Stimulated activated CD4-positive, alpha-beta T cell treated with anti-CD3 and anti-CD28 coated beads, TNF-alpha, amount 100 ng/mL, for 4 hours (primary cell): ENCODE measurements at regions not wholly inside any gene's neighbourhood (a gene's known extent, or its start where the extent isn't known, plus 50 kb on each side); places are given as distances from the start of the nearest gene placed in this dataset.

Source experiments
- DNase-seq, 3 experiments: peaks; one replicate each; pipeline ENCODE4 v3.0.0-alpha.2; 2020; ENCODE audit warnings: low read depth in 3 of 3

DNA sequence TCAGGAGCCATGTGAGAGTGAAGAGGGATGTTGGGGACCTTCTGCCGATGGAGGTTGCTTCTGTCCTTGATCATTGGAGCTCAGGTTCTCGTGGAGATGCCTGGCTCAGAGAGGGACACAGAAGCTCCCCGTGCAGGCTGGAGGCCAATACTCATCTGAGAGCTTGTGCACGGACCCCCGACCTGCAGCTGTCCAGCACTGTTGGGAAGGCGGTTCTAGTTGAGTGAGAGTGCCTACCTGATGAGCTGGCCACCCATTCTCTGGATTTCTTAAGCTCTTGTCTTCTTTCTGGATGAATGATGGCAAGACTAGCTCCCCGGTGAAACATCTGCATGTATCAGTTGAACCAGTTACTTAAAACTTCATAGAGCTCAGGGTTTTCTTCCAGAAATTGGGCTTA, 247.6 kb upstream of the MKI67 start:
- DNase-seq = no peak

DNA sequence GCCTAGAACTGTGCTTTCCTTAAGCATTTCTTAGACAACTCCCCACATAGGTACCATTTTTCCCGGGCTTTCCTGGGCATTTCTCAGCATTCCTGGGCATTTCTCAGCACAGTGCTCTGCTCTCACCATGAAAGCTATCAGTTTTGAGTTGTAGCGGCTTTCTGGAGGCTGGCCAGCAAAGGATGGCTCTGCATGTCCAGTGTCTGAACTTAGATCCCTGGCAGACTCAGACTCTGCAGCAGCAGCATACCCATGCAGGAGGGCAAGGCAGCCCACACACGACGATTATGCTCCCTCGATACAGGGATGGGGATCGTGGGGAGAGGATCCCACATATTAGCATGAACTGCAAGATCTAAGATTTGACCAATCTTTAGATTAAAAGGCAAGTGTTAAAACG, 248.9 kb upstream of the MKI67 start:
- no peak for DNase-seq

DNA sequence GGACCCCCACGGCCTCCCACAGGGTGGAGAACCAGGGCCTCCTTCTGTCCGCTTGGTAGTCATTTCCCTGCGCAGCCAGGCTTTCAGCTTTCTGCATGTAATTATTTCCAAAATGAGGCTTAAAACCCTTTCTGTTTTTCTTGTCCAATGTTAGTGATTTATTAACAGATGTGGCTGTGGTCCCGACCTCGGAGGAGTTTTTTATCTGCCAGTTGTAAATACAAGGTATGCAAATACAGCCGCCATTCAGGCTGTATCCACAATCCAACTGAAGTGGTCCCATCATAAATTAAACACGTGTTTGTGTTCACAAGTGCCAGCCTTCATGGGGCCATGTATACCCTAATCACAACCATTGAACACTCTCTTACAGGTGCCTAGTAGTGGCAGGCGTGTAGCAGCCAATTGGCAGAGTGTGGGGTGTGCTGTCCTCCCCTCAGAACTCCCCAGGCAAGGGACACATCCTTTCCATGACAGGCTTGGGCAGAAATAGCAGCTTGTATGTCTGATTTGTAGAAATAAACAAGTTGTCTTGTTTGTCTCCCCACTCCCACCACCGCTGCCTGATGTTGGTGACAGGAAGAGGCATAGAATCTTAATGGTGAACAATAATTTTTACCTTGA, 251.3 kb upstream of the MKI67 start:
- no peak for DNase-seq

- DNase-seq = no peak
These were observed 251.8 kb upstream of the MKI67 start for GRCh38 chr10:128377988-128378387.

- no peak for DNase-seq
These were observed 254.7 kb upstream of the MKI67 start for GRCh38 chr10:128380946-128381345.

DNA sequence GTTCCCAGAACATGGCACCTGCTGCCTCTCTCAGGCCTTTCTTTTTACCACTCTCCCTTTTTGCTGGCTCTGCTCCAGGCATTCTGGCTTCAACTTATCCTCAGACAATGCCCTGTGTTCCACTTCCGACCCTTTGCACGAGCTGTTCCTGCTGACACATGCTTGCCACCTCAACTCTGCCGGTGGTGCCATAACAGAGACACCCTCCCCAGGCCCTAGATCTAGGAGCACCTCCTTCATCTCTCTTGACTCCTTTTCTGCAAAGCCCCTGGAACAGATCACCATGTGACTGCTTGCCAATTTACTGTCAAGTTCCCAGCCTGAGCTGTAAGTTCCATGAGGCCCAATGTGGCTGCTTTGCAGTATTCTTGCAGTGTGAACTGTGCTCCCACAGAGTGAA, 256.0 kb upstream of the MKI67 start:
- DNase-seq = no peak

- DNase-seq = no peak
These were observed 258.6 kb upstream of the MKI67 start for GRCh38 chr10:128384831-128385230.

DNA sequence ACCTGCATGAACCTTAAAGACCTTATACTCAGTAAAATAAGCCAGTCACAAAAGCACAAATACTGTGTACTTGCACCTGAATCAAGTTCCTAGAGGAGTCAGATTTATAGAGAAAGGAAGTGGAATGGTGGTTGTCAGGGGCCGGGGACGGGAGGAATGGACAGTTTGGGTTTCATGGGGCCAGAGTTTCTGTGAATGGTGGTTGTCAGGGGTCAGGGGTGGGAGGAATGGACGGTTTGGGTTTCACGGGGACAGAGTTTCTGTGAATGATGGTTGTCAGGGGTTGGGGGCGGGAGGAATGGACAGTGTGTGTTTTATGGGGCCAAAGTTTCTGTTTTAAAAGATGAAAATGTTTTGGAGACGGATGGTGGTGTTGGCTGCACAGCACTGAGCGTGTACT, 260.0 kb upstream of the MKI67 start:
- no peak for DNase-seq

DNA sequence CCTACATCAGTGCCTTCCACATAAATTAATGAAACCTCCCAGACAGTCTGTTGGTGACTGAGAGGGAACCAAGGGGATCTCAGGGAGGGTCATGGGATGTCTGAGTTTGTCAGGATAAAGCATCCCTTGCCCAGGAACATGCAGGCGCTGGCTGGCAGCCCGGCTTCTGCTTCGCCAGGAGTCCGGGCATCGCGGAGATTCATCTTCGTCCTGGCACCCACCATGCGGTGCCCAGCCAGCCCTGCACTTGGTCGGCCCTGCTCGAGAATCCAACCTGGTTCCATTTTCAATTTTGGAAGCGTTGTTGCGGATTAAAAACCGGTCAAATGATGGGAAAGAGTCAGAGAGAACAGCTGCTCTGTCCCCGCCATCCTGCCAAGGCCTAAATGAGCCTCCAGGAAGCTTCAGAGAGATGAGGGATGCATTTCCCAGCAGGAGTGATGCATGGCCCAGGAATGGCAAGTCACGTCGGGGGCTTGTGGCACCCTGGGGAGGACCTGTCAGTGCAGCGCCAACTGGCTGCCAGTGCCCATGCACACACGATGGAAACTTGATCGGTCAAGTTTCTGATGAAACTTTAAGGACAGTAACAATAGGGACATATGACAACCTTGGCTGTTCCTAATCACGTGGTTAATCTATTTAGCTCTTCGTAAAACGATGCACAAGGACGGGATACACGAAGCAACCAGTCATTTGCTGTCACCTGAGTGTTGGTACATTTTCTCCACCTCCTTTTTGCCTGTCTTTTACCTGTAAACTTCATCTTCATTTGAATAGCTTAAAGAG, 260.8 kb upstream of the MKI67 start:
- DNase-seq = no peak

DNA sequence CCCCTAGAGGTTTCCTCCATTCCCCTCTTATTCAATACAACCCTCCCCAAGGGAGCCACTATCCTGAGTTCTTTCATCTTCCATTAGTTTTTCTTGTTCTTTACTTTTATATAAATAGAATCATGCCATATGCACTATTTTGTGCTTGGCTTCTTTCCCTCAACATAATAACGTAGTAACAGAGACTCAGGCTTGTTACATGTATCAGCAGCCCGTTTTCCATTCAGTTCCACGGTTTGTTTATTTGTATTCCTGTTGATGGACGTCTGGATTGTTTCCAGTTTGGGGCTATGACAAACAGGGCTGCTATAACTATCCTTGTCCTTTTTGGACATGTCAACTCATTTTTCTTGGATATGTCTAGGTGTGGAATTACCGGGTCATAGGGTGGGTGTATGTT, 264.4 kb upstream of the MKI67 start:
- DNase-seq = no peak

DNA sequence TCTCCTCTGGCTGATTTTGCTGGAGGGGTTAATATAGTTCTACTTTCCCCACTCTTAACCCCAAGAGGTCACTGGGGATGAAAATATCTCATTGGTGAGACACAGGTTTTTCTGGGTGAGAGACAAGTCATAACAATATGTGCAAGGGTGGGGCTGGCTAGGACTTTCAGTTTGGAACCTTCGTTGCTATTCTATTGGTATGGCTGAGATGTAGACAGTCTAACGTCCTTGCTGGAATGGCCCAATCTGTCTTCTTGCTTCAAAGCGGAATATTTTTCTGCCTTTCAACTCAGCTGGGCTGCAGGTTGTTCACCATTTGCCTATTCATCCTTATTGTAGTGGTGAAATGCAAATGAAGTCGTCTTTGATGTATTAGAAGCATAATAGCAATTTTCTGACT, 267.3 kb upstream of the MKI67 start:
- no peak for DNase-seq

DNA sequence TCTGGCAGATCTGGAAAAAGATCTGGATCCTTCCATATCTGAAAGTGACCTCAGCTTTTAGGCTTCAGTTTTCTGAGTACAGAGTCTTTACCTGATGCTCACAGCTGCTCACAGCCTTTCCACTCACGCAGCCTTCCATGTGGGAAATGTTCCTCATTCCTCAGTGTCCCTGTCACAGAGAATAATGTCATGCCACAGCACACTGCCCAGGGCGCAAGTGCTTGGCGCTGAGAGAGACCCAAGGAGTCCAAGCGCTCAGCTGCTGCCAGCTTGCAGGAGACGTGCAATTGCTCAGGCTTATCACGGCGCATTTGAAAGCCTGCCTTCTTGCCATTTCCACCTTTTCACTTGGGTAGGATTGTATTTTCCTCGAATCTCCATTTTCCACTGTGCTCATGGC, 271.9 kb upstream of the MKI67 start:
- DNase-seq = no peak

- DNase-seq = no peak
These were observed 272.8 kb upstream of the MKI67 start for GRCh38 chr10:128398999-128399398.

GRCh38 chr10:128400564-128400963, 274.3 kb upstream of the MKI67 start:
- DNase-seq = no peak

DNA sequence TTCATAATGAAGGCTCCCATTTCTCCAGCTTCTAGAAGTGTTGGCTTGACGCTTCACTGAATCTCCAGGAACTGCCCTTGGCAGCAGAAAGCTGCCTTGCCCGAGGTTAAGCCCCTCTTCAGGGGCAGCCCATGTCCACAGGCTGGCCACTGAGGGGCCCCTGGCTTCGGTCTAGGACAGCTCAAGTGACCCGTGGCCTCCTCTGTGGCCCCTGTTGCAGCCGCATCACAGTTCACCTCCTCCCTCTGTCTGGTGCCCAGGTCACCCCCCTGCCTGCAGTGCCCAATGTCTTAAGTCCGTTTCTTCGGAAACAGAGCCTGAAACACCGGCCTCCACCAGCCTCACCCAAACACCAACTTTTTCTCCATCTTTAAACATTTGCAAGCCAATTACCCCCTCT, 279.2 kb upstream of the MKI67 start:
- no peak for DNase-seq

- no peak for DNase-seq
These were observed 285.4 kb upstream of the MKI67 start for GRCh38 chr10:128411643-128412042.

- DNase-seq = no peak
These were observed 288.3 kb upstream of the MKI67 start for GRCh38 chr10:128414568-128414967.

GRCh38 chr10:128416231-128416630, 290.0 kb upstream of the MKI67 start:
- no peak for DNase-seq

DNA sequence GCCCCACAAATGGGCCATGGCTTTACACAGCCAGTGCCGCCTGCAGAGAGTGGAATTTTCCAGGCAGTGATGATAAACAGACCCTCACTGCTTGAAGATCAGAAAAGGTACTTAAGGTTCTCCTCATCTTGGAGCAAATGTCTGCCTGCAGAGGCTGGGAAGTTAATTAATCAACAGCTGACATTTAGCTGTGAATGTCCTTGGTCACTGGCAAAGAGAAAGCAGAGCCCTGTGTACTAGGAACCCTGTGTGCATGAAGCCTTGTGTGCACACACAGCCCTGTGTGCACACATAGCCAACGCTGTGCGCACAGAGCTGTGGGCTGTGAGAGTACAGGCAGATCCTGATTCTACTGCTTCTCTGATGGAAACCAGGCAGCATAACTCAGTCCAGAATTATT, 291.6 kb upstream of the MKI67 start:
- no peak for DNase-seq

GRCh38 chr10:128418819-128419218, 292.6 kb upstream of the MKI67 start:
- DNase-seq = no peak

GRCh38 chr10:128419466-128420019, 293.3 kb upstream of the MKI67 start:
- DNase-seq = no peak

DNA sequence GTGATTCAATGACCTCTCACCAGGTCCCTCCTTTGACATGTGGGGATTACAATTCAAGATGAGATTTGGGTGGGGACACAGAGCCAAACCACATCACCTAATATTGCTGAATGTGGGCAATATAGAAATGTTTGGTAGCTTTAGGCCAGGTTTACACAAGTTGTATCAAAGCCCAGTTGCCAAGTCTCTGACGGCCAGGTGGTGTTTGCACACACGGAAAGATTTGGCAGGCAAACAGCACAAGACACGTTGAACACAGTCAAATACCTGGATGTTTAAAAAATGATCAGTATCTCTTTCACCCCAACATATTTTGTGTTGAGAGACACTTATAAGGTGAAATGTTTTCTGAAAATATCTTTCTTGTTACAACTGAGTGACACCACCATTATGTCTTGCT, 294.4 kb upstream of the MKI67 start:
- DNase-seq = no peak

DNA sequence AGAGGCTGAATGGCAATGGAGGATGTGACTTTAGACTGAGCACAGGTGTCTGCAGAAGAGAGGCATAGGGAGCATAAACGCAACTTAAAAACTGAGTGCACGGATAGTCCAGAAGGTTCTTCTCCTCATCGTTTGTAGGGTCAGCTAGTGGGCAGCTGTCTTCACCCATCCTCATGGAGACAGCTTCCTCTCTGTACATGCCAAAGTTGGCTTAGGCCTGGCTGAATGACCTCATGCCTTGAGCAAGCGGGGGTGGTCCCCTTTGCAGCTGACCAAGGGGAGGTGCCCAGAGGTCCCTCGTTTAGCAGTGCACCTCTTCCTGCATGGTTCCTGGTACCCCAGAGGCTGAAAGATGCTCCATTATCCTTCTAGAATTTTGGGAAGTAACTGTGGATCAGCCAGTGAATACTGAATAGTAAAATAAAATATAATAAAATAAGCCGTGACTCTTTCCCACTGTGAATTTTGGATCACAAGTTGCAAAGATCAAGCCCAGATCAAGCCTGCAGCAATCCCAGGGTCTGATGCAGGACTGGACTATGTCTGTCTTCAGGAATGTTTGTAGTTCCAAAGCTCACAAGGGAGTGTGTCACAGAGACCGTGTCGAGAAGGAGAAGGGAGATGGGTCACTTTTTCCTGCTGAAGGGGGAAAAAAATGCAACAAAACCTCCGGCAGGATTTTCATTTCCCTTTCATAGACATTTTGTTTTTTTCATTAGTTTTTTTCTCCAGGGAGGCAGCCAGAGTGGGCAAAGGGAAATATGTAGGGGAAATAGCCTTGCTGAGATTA, 295.3 kb upstream of the MKI67 start:
- DNase-seq = no peak
